RKO (cell line): ENCODE measurements at regions not wholly inside any gene's neighbourhood (a gene's known extent, or its start where the extent isn't known, plus 50 kb on each side); places are given as distances from the start of the nearest gene placed in this dataset.
A peak's percentile ranks its signal among the peaks of the same experiment; 100 is the strongest.

Experiments
- DNase-seq: peaks from one replicate; pipeline ENCODE4 v3.0.0-alpha.2; 2016; ENCODE audit warnings: low spot score

GRCh38 chr7:126378642-126379041 is 874.1 kb downstream of the GRM8 start:
- DNase-seq = no peak

DNA sequence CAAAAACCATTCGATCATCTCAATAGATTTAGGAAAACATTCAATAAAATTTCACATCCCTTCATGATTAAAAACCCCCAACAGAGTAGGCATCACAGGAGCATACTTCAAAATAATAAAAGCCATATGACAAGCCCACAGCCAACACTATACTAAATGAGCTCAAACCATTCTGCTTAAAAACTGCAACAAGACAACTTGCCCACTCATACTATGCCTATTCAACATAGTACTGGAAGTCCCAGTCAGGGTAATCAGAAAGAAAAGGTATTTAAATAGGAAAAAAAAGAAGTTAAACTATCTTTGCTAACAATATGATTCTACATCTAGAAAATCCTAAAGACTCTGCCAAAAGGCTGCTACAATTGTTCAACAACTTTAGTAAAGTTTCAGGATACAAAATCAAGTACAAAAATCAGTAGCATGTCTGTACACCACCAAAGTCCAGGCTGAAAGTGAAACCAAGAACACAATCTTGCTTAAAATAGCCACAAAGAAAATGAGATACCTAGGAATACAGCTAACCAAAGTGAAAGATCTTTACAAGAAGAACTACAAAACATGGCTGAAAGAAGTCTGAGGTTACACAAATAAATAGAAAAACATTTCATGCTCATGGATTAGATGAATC is 882.6 kb downstream of the GRM8 start:
- no peak for DNase-seq

GRCh38 chr7:126362746-126363145 is 890.0 kb downstream of the GRM8 start:
- DNase-seq = no peak

- DNase-seq = no peak
Observed at GRCh38 chr7:126361183-126361582, 891.6 kb downstream of the GRM8 start.

DNA sequence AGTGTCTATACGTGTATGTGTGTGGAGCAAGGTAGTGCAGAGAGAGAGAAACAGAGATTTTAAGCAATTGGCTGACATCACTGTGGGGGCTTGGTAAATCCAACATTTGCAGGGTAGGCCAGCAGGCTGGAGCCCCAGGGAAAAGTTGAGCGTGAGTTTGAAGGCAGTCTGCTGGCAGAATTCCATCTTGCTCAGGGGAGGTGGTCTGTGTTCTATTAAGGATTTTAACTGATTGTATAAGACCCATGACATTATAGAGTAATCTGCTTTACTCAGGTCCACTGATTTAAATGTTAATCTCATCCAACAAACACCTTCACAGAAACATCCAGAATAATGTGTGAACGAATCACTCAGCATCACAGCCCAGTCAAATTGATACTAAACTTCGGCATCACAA is 912.9 kb downstream of the GRM8 start:
- DNase-seq = no peak

DNA sequence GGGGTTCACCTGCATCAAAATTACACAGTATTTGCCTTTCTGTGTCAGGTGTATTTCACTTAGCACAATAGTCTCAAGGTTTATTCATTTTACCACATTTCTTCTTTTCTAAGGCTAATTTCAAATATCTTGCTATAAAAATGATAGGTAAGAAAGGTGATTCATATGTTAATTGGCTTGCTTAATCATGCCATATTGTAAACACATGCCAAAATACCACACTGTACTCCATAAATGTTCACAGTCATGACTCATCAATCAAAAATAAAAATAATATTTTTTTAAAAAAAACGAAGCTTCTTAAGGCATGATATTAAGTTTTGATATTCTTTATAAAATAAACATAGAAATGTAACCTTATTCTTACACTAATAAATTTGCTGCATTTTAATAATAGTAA is 947.1 kb downstream of the GRM8 start:
- DNase-seq = no peak

DNA sequence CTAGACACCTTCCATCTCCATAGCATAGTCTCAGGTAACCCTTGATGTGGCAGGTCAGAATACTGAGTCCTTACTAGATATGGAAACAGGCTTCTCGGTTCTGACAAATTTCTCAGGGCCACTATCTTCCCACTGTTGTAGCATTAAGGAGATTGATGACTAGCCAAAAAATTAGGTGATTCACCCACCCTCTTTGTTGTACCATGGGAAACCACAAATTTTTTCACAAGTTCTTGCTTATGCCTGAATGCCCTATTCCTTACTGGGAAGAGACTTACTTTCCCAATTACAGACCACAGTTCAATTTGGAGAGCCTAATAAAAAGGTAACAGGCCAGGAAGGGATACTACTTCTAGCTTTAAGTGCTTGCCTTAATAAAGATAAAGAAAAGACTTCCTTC is 948.8 kb downstream of the GRM8 start:
- no peak for DNase-seq

DNA sequence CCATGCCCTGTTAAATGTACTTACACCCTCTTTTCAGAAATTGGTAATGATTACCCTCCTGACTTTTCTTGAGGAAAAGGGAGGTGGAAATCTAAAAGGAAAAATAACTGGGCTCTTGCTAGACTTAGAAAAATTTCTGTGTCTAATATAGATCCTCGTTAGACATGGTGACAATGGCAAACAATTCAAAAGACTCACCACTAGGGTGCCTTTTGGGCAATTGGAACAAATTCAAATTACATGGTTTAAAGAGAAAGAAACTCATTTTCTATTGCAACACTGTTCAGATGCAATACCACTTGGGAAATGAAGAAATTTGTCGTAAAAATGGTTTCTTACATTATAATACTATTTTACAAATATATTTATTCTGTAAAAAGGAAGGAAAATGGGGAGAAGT is 950.1 kb downstream of the GRM8 start:
- DNase-seq = peak; percentile 20

DNA sequence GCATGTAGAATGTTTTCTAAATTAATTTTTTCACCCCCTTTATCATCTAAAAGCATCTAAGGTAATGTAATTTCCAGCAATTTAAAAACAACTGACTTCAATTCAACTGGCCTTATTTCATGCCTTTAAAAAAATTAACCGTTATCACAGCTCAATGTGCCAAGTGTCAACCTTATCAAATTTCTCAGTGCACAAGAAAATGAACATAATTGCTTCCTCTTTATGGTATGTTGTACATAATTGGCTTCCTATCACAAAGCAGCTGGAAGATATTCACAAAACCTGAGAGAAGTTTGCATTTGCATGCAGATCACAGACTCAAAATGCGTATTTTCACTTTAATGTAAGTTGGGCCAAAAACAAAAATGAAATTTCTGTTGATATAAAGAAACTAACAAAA is 966.4 kb downstream of the GRM8 start:
- no peak for DNase-seq

- DNase-seq = no peak
Observed at GRCh38 chr7:126236261-126236660, 1016.5 kb downstream of the GRM8 start.

DNA sequence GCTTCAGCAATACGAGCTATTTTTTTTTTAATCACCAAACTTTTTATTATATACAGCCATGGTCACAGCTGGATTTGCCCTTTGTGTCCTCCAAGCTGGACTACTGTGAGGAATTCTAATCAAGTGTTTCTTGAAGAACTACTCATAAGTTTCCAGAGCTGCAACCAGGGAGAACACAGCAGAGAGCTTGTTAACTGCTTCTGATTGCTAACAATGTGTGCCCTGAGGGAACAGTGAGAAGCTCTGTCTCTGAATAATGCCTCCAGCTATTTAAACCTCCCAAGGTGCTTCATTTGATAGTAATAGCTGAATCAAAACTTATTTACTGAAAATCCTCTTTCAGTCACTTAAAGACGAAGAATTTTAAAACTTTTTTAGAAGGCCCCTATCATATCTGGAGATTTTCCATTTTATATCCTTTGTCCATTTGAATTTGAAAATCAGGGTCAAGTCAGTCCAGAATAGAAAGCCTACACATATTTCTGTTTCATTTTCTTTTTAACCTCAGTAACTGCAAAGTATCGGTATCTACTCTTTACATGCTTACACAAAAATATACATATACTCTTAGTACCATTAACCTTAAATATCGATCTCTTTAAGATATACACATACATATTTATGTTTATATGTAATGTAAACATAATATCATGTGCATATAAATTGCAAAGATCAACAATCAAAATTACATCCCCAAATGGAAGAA is 1024.2 kb downstream of the GRM8 start:
- DNase-seq = no peak

- DNase-seq = no peak
Observed at GRCh38 chr7:126227643-126228042, 1025.1 kb downstream of the GRM8 start.

DNA sequence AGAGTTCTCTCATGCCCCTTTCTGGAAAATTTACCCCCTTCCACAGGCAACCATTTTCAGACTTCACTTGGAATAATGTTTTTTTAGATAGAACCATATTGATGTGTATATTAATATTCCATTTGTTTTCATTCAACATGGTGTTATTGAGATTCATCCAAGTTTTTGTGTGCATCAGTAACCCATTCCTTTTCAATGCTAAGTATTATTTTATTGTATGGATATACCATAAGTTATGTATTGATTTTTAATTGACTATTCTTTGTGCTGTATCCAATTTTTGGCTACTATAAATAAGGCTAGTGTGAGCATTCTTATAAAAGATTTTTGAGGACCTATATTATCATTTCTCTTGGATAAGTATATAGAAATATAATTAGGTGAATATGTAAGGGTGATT is 1025.7 kb downstream of the GRM8 start:
- DNase-seq = no peak

- DNase-seq = no peak
Observed at GRCh38 chr7:126223729-126224128, 1029.0 kb downstream of the GRM8 start.

GRCh38 chr7:126222782-126223181 is 1030.0 kb downstream of the GRM8 start:
- DNase-seq = no peak

DNA sequence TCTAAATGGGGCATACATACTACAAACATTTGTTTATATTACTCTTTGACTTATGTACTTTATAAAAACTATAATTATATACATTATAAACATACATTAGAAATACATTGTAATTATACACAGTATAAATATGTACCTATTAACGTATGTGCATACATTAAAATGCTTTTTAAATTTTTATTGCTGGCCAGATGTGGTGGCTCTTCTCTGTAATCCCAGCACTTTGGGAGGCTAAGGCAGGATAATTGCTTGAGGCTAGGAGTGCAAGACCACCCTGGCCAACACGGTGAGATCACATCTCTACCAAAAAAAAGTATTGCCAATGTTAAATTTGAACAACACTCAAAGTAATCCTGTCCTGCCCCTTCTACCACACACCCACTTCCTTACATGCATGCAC is 1037.0 kb downstream of the GRM8 start:
- DNase-seq = no peak

GRCh38 chr7:126213876-126214275 is 1038.9 kb downstream of the GRM8 start:
- DNase-seq = peak; percentile 41

GRCh38 chr7:126211875-126212274 is 1040.9 kb downstream of the GRM8 start:
- DNase-seq = peak; percentile 46

DNA sequence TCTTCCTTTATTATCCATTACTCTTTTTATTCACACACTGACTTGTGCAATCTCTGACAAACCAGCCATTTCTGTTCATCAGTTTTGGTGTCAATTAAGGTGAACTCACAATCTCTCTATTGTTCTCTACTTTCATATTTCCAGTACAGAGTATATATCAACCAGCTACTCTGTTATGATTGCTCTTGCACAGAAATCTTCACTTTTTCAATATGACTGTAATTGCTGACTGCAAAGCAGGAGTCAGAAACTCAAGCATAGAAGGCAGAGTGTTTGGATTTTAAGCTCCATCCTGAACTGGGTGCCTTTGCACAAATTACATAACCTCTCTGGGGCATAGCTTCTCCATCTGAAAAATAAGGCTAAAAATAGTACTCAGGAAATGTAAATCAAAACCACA is 1042.0 kb downstream of the GRM8 start:
- DNase-seq = no peak

- DNase-seq = no peak
Observed at GRCh38 chr7:126203185-126203584, 1049.6 kb downstream of the GRM8 start.

DNA sequence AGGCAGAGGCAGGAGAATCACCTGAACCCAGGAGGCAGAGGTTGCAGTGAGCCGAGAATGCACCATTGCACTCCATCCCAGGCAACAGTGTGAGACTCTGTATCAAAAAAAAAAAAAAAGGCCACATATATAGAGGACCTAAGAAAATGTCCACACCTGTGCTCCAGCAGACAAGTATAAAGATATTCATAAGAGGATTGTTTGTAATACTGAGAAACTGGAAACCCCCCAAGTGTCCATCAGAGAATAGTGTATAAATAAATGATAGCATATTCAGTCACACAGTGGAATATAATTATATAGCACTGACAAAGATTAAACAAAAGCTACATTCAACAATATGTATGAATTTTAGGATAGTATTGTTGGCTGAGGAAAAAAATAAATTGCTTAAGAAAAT is 1050.6 kb downstream of the GRM8 start:
- no peak for DNase-seq

DNA sequence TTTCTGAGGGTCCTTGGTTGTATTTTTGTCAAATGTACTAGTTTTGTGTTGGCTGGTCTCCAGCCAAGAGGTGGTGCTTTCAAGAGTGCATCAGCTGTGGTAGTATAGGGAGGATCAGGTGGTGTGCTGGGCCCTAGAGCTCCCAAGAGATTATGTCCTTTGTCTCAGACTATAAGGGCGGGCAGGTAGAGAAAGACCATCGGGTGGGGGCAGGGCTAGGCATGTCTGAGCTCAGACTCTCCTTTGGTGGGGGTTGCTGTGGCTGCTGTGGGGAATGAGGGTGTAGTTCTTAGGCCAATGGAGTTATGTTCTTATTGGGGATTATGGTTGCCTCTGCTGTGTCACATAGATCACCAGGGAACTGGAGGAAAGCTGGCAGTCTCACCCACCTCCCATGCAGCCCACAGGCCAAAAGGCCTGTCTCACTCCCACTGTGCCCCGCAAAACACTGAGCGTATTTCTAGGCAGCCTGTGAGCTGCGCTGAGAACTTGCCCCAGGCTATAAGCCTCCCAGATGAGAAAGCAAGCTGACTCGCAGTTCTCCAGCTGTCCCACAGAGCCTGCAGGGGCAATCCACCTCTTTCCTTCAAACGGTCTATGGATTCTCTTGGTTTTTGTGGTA is 1066.7 kb downstream of the GRM8 start:
- DNase-seq = no peak

- no peak for DNase-seq
Observed at GRCh38 chr7:126179916-126180315, 1072.8 kb downstream of the GRM8 start.

- DNase-seq = no peak
Observed at GRCh38 chr7:126178865-126179264, 1073.9 kb downstream of the GRM8 start.
